Fibroblast of pulmonary artery (primary cell): ENCODE measurements at regions not wholly inside any gene's neighbourhood (a gene's known extent, or its start where the extent isn't known, plus 50 kb on each side); places are given as distances from the start of the nearest gene placed in this dataset.

Experiments used
- DNase-seq: peaks from one replicate; pipeline ENCODE4 v3.0.0-alpha.2; 2010; ENCODE audit warnings: low read depth
- H3K4me3 ChIP-seq: replicated peaks from 2 replicates; pipeline ENCODE4 v1.5.1; 2011; ENCODE audit warnings: low read depth, mild to moderate bottlenecking, control low read depth, low read length, moderate library complexity
- TF ChIP-seq, protein P1 (sequence below): IDR thresholded peaks from 2 replicates; pipeline ENCODE4 v1.5.1; 2011; ENCODE audit warnings: mild to moderate bottlenecking, control low read depth, low read length, inconsistent platforms; ENCODE audit errors: missing control alignments

GRCh38 chr15:70189826-70190695, 92.3 kb upstream of the TLE3 start:
- no peak for DNase-seq
- H3K4me3 ChIP-seq, result no peak overlapping the region
- TF ChIP-seq, protein P1, sequence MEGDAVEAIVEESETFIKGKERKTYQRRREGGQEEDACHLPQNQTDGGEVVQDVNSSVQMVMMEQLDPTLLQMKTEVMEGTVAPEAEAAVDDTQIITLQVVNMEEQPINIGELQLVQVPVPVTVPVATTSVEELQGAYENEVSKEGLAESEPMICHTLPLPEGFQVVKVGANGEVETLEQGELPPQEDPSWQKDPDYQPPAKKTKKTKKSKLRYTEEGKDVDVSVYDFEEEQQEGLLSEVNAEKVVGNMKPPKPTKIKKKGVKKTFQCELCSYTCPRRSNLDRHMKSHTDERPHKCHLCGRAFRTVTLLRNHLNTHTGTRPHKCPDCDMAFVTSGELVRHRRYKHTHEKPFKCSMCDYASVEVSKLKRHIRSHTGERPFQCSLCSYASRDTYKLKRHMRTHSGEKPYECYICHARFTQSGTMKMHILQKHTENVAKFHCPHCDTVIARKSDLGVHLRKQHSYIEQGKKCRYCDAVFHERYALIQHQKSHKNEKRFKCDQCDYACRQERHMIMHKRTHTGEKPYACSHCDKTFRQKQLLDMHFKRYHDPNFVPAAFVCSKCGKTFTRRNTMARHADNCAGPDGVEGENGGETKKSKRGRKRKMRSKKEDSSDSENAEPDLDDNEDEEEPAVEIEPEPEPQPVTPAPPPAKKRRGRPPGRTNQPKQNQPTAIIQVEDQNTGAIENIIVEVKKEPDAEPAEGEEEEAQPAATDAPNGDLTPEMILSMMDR, result no peak

GRCh38 chr15:70188286-70188685, 90.6 kb upstream of the TLE3 start:
- TF ChIP-seq, protein P1, result no peak
- DNase-seq, result no peak
- no peak overlapping the region for H3K4me3 ChIP-seq

DNA sequence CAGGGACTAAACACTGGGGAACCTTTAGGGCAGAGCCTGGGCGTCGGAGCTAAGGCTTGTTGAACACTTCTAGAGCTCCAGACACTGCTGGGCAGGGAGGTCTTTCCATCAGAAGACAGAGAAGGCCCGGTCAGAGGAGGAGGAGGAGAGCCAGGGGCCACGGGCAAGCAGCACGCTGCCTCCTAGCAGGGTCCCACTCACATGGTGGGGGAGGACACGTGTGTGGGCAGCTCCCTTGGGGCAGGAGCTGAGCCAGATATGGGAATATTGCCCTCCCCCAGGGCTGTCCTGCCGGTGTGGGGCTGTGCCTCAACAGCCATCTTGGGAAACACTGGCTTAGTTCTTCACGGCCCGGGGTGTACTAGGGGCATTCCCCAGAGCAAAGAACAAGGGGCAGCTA, 89.6 kb upstream of the TLE3 start:
- no peak overlapping the region for H3K4me3 ChIP-seq
- TF ChIP-seq, protein P1, result no peak
- DNase-seq, result no peak

DNA sequence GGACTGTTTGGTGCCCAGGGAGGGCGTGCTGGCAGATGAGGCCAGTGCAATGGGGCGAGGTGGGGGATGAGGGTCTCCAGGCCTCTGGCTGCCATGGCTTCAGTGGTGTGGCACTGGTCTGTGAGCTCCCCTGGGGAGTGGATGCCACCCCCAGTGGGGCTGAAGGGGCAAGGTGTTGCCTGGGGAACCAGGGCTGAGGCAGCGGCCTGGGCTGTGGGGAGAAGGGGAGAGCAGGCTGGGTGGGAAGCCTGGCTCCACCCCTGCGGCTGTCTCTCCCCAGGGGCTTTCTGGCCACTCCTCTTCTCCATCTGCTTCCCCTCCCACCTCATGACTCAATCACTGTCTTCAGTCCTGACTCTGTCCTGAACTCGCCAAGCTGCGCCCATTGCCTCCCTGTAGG, 88.4 kb upstream of the TLE3 start:
- DNase-seq, result peak; percentile 42
- no peak overlapping the region for H3K4me3 ChIP-seq
- TF ChIP-seq, protein P1, result no peak

DNA sequence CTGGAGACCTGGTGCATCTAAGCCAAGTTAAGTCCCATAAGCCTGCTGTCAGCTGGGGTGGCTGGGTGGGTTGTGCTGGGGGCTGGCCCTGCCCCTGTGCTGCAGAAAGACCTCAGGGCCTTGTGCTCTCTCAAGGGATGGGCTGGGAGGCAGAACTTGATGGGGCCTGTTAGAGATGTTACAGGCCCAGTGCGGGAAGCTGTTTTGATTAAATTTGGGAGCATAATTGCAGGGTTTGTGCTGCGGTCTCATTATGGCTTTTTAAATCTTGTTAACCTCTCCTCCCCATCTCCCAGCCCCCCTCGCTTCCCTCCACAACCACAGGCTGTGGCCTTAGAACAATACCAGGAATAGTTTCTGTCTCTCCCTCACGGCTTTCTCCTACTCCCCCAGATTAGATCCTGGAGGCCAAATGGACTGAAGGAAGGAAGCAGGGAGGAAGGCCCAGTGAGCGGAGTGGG, 87.6 kb upstream of the TLE3 start:
- no peak overlapping the region for H3K4me3 ChIP-seq
- TF ChIP-seq, protein P1, result no peak
- DNase-seq, result peak; percentile 84

DNA sequence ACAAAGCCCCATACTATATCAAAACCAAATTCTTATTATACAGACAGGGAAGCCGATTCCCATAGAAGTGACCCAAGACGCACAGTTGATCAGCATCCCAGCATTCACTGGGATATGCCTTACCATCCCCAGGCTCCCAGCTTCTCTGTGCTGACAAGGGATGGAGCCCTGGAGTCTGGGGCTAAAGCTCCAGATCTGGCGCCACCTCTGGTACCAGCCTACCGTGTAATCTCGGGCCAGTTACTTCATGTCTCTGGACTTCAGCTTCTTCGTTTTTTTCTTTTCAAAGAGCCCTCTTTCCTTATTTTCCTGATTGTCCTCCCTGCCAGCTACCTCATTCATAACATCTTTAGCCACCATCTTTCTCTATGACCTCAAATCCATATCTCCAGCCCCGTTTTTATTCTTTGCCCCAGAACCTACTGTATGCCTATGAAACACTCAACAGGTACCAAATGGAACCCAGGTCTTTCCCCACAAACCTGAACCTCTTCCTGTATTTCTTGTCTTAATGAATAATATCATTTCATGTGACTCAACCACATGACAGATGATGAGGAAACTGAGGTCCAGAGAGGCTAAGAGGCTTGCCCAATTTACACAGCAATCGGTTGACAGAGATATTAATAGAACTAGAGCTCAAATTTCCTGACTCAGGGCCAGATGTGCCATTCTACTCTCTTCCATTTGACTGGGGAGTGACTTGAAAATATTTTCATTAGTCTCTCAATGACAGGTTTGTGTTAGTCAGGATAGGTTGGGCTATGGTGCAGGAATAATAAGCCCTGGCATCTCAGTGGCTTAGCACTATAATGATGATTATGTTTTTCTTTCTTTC, 85.4 kb upstream of the TLE3 start:
- no peak overlapping the region for H3K4me3 ChIP-seq
- TF ChIP-seq, protein P1, result no peak
- DNase-seq, result no peak
